Loucy (cell line): ENCODE measurements at regions not wholly inside any gene's neighbourhood (a gene's known extent, or its start where the extent isn't known, plus 50 kb on each side); places are given as distances from the start of the nearest gene placed in this dataset.

Source experiments
- H2AFZ ChIP-seq: fragments of 200-600 bp; sonication (generic); 2 replicates; pipeline ENCODE4 v1.6.0; 2016; ENCODE audit warnings: antibody characterized with exemption, mild to moderate bottlenecking, low read length, moderate library complexity
- H3F3A ChIP-seq: fragments of 200-600 bp; 2 replicates; pipeline ENCODE4 v1.6.0; 2016; ENCODE audit warnings: antibody characterized with exemption, low read depth, mild to moderate bottlenecking
- H3K27me3 ChIP-seq: fragments of 200-600 bp; sonication (generic); 2 replicates; pipeline ENCODE4 v1.6.1; 2014; ENCODE audit warnings: low read length, mild to moderate bottlenecking; ENCODE audit not compliant: insufficient read depth, poor library complexity, severe bottlenecking
- H3K36me3 ChIP-seq: fragments of 200-600 bp; sonication (generic); 2 replicates; pipeline ENCODE4 v1.6.1; 2016; ENCODE audit warnings: low read length; ENCODE audit not compliant: insufficient read depth
- H3K4me1 ChIP-seq: fragments of 200-600 bp; sonication (generic); 2 replicates; pipeline ENCODE4 v1.5.1; 2014; ENCODE audit warnings: low read length, mild to moderate bottlenecking; ENCODE audit not compliant: insufficient read depth, poor library complexity, severe bottlenecking
- H3K4me2 ChIP-seq: fragments of 200-600 bp; sonication (generic); 2 replicates; pipeline ENCODE4 v1.6.0; 2014; ENCODE audit warnings: antibody characterized with exemption, low read length, low read depth, mild to moderate bottlenecking; ENCODE audit not compliant: poor library complexity, severe bottlenecking
- H3K4me3 ChIP-seq: fragments of 200-600 bp; sonication (generic); 2 replicates; pipeline ENCODE4 v1.5.1; 2014; ENCODE audit warnings: low read length, mild to moderate bottlenecking, mixed read lengths; ENCODE audit not compliant: poor library complexity, severe bottlenecking
- H3K79me2 ChIP-seq: fragments of 200-600 bp; sonication (generic); 2 replicates; pipeline ENCODE4 v1.6.1; 2014; ENCODE audit warnings: low read length; ENCODE audit not compliant: insufficient read depth
- H3K9ac ChIP-seq: fragments of 200-600 bp; sonication (generic); 2 replicates; pipeline ENCODE4 v1.6.0; 2014; ENCODE audit warnings: mild to moderate bottlenecking, low read depth, low read length, moderate library complexity; ENCODE audit not compliant: poor library complexity, severe bottlenecking
- H3K9me2 ChIP-seq: fragments of 200-600 bp; sonication (generic); replicated peaks from 2 replicates; pipeline ENCODE4 v1.6.1; 2016; ENCODE audit warnings: low read depth, low read length, mixed read lengths
- H3K9me3 ChIP-seq: fragments of 200-600 bp; sonication (generic); 2 replicates; pipeline ENCODE4 v1.6.1; 2014; ENCODE audit warnings: mild to moderate bottlenecking, antibody characterized with exemption, low read length, low read depth; ENCODE audit not compliant: insufficient read depth
- H4K20me1 ChIP-seq: fragments of 200-600 bp; sonication (generic); 2 replicates; pipeline ENCODE4 v1.6.0; 2014; ENCODE audit warnings: antibody characterized with exemption, low read length, mild to moderate bottlenecking; ENCODE audit not compliant: insufficient read depth, poor library complexity, severe bottlenecking
- CTCF ChIP-seq: fragments of 200-600 bp; sonication (generic); conservative IDR thresholded peaks from 2 replicates; pipeline ENCODE4 v1.5.1; 2014; ENCODE audit warnings: mild to moderate bottlenecking, antibody characterized with exemption, low read length
- EZH2phosphoT487 ChIP-seq: fragments of 200-600 bp; IDR thresholded peaks from 2 replicates; pipeline ENCODE4 v1.6.1; 2018; ENCODE audit warnings: antibody characterized with exemption, mild to moderate bottlenecking, moderate library complexity, borderline replicate concordance

DNA sequence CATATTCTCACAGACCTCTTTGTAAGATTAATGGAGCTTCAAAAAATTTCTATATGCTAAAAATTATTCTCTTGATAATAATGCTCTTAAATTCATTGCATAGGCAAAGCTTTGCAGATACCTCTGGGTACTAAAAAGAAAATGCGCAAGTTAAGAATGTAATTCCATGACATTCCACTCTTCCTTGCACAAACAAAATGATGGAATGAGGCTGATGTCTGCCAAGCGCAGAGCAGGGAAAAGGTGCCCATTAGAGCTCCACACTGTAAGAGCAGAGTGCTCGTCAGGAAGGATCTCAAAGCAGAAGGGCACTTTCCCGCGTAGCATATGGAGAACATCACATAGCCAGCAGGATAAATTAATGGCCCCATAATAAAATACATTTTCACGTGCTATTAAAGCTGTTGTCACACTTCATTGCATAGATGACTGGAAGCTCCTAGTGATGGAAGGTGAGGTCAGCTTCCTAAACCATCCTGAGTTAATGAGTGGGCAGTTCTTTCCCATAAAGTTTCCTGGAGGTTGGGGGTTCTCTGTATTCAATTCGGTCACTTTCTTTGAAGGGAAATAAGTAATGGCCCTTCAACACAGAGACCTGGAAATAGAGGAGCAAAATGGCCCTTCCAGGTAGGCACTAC, 1058.9 kb downstream of the GALC start:
- Histone ChIP-seq H3K9me3 (no peaks in the 10 kb centered on the region), H3F3A (no peaks in the 10 kb centered on the region), H3K27me3 (no peaks in the 10 kb centered on the region), H3K9me2 (no peaks in the 10 kb centered on the region), H3K4me1 (no peaks in the 10 kb centered on the region), H3K79me2 (no peaks in the 10 kb centered on the region), H3K36me3 (no peaks in the 10 kb centered on the region), H3K9ac (no peak overlapping the region), H3K4me3 (no peak overlapping the region), H2AFZ (no peak overlapping the region), H3K4me2 (no peak overlapping the region), H4K20me1 (no peaks in the 10 kb centered on the region)
- TF ChIP-seq EZH2phosphoT487, result no peak
- no peak for TF ChIP-seq CTCF

- Histone ChIP-seq H3K9ac (no peak overlapping the region), H3K79me2 (no peaks in the 10 kb centered on the region), H3K9me2 (no peaks in the 10 kb centered on the region), H3F3A (no peaks in the 10 kb centered on the region), H4K20me1 (no peaks in the 10 kb centered on the region), H3K4me1 (no peaks in the 10 kb centered on the region), H3K9me3 (no peaks in the 10 kb centered on the region), H2AFZ (no peak overlapping the region), H3K4me3 (no peak overlapping the region), H3K27me3 (no peaks in the 10 kb centered on the region), H3K36me3 (no peaks in the 10 kb centered on the region), H3K4me2 (no peak overlapping the region)
- TF ChIP-seq CTCF (no peak), EZH2phosphoT487 (no peak)
These were observed 1059.5 kb downstream of the GALC start for GRCh38 chr14:86933460-86933859.

- no peaks in the 10 kb centered on the region for H3K36me3 ChIP-seq
- H3K9me2 ChIP-seq, result no peaks in the 10 kb centered on the region
- H3K9ac ChIP-seq, result no peak overlapping the region
- no peaks in the 10 kb centered on the region for H3K9me3 ChIP-seq
- TF ChIP-seq CTCF (no peak), EZH2phosphoT487 (no peak)
- H2AFZ ChIP-seq, result no peak overlapping the region
- no peaks in the 10 kb centered on the region for H3F3A ChIP-seq
- no peaks in the 10 kb centered on the region for H3K27me3 ChIP-seq
- no peaks in the 10 kb centered on the region for H3K79me2 ChIP-seq
- H4K20me1 ChIP-seq, result no peaks in the 10 kb centered on the region
- no peak overlapping the region for H3K4me2 ChIP-seq
- no peak overlapping the region for H3K4me3 ChIP-seq
- no peaks in the 10 kb centered on the region for H3K4me1 ChIP-seq
These were observed 1077.6 kb downstream of the GALC start for GRCh38 chr14:86915406-86915805.
